Activated naive CD4-positive, alpha-beta T cell (primary cell): ENCODE measurements at regions not wholly inside any gene's neighbourhood (a gene's known extent, or its start where the extent isn't known, plus 50 kb on each side); places are given as distances from the start of the nearest gene placed in this dataset.

Experiments
- DNase-seq, 4 experiments: peaks; one replicate each; lab custom pipeline; 2025; lab: John Stamatoyannopoulos, UW

- DNase-seq: no peak
Measured at GRCh38 chr7:68306692-68307107, 1291.6 kb upstream of the AUTS2 start.

- no peak for DNase-seq
Measured at GRCh38 chr7:68309271-68309670, 1289.0 kb upstream of the AUTS2 start.

GRCh38 chr7:68309806-68310205, 1288.5 kb upstream of the AUTS2 start:
- DNase-seq: no peak

GRCh38 chr7:68311958-68312357, 1286.3 kb upstream of the AUTS2 start:
- no peak for DNase-seq

- DNase-seq: no peak
Measured at GRCh38 chr7:68313806-68314205, 1284.5 kb upstream of the AUTS2 start.

- no peak for DNase-seq
Measured at GRCh38 chr7:68314208-68314607, 1284.1 kb upstream of the AUTS2 start.

- DNase-seq: no peak
Measured at GRCh38 chr7:68317476-68317875, 1280.8 kb upstream of the AUTS2 start.

GRCh38 chr7:68319061-68319460, 1279.2 kb upstream of the AUTS2 start:
- DNase-seq: no peak

GRCh38 chr7:68321076-68321639, 1277.1 kb upstream of the AUTS2 start:
- DNase-seq: no peak

- no peak for DNase-seq
Measured at GRCh38 chr7:68321776-68322496, 1276.3 kb upstream of the AUTS2 start.

GRCh38 chr7:68324621-68325020, 1273.7 kb upstream of the AUTS2 start:
- no peak for DNase-seq

- no peak for DNase-seq
Measured at GRCh38 chr7:68334216-68334615, 1264.1 kb upstream of the AUTS2 start.

GRCh38 chr7:68334636-68335272, 1263.5 kb upstream of the AUTS2 start:
- no peak for DNase-seq

- DNase-seq: no peak
Measured at GRCh38 chr7:68336594-68336993, 1261.7 kb upstream of the AUTS2 start.

GRCh38 chr7:68348401-68348800, 1249.9 kb upstream of the AUTS2 start:
- no peak for DNase-seq

- DNase-seq: no peak
Measured at GRCh38 chr7:68362745-68363518, 1235.3 kb upstream of the AUTS2 start.

- DNase-seq: no peak
Measured at GRCh38 chr7:68364886-68365625, 1233.2 kb upstream of the AUTS2 start.

- no peak for DNase-seq
Measured at GRCh38 chr7:68371985-68372384, 1226.3 kb upstream of the AUTS2 start.

GRCh38 chr7:68376131-68376661, 1222.1 kb upstream of the AUTS2 start:
- no peak for DNase-seq

GRCh38 chr7:68381731-68382130, 1216.5 kb upstream of the AUTS2 start:
- DNase-seq: no peak

- no peak for DNase-seq
Measured at GRCh38 chr7:68384581-68384980, 1213.7 kb upstream of the AUTS2 start.

- no peak for DNase-seq
Measured at GRCh38 chr7:68393051-68393450, 1205.2 kb upstream of the AUTS2 start.
